IMR-90 (cell line): ENCODE measurements at regions not wholly inside any gene's neighbourhood (a gene's known extent, or its start where the extent isn't known, plus 50 kb on each side); places are given as distances from the start of the nearest gene placed in this dataset.
A peak's percentile ranks its signal among the peaks of the same experiment; 100 is the strongest.

Experiments used
- ATAC-seq: fragments of 200-7000 bp; cut with Tn5 transposase; 2 replicates; pipeline ENCODE4 v1.9.1; 2020; ENCODE audit warnings: low read depth, mild to moderate bottlenecking, moderate library complexity
- BruUV-seq: library from RNA; stranded (reverse); fragments of 400-500 nt; replicated peaks from 2 replicates; lab custom pipeline; 2021; lab: Mats Ljungman, UMichigan
- CTCF ChIA-PET: fragments of 300-600 bp; formaldehyde crosslinking; extraction: SDS; loops from one replicate; lab custom pipeline; 2021; ENCODE audit warnings: antibody characterized with exemption; lab: Yijun Ruan, JAX
- POLR2A ChIA-PET: fragments of 300-600 bp; sonication (Branson Sonifier 250); formaldehyde crosslinking; loops from one replicate; lab custom pipeline; 2022; ENCODE audit warnings: antibody characterized with exemption; ENCODE audit not compliant: unreplicated experiment; lab: Charles Lee
- DNase-seq: peaks from one replicate; pipeline ENCODE4 v3.0.0; 2013
- H2AFZ ChIP-seq: replicated peaks from 2 replicates; pipeline ENCODE3; 2013; ENCODE audit warnings: low read length, mild to moderate bottlenecking; ENCODE audit not compliant: poor library complexity
- H2AK5ac ChIP-seq: 2 replicates; pipeline ENCODE4 v1.6.1; 2013; ENCODE audit warnings: low read depth, low read length, inconsistent platforms
- H2AK9ac ChIP-seq: replicated peaks from 2 replicates; pipeline ENCODE3; 2013; ENCODE audit warnings: mild to moderate bottlenecking, low read depth, low read length, moderate library complexity; ENCODE audit not compliant: poor library complexity
- H2BK120ac ChIP-seq: 2 replicates; pipeline ENCODE4 v1.6.1; 2013; ENCODE audit warnings: low read depth, low read length, inconsistent platforms
- H2BK15ac ChIP-seq: 3 replicates; pipeline ENCODE4 v1.6.1; 2013; ENCODE audit warnings: low read depth, low read length, inconsistent platforms
- H2BK20ac ChIP-seq: 2 replicates; pipeline ENCODE4 v1.6.1; 2013; ENCODE audit warnings: low read depth, mild to moderate bottlenecking, inconsistent platforms, low read length, moderate library complexity
- H2BK5ac ChIP-seq: 2 replicates; pipeline ENCODE4 v1.6.1; 2013; ENCODE audit warnings: mild to moderate bottlenecking, low read depth, low read length, inconsistent platforms; ENCODE audit not compliant: poor library complexity, severe bottlenecking
- H3K14ac ChIP-seq: replicated peaks from 2 replicates; pipeline ENCODE4 v1.6.1; 2013; ENCODE audit warnings: low read depth, low read length, inconsistent platforms
- H3K18ac ChIP-seq: 2 replicates; pipeline ENCODE4 v1.6.1; 2013; ENCODE audit warnings: low read depth, low read length, control low read depth
- H3K23ac ChIP-seq: 2 replicates; pipeline ENCODE4 v1.6.1; 2013; ENCODE audit warnings: low read depth, low read length, inconsistent platforms
- H3K27ac ChIP-seq: 2 replicates; pipeline ENCODE4 v1.5.1; 2013; ENCODE audit warnings: mild to moderate bottlenecking, control low read depth, low read length; ENCODE audit not compliant: insufficient read depth
- H3K27me3 ChIP-seq: 2 replicates; pipeline ENCODE4 v1.6.1; 2013; ENCODE audit warnings: low read length; ENCODE audit not compliant: control insufficient read depth, insufficient read depth
- H3K36me3 ChIP-seq: 2 replicates; pipeline ENCODE4 v1.6.1; 2013; ENCODE audit warnings: low read length, mixed read lengths; ENCODE audit not compliant: control insufficient read depth, insufficient read depth
- H3K4ac ChIP-seq: 2 replicates; pipeline ENCODE4 v1.6.1; 2013; ENCODE audit warnings: low read depth, low read length, inconsistent platforms
- H3K4me1 ChIP-seq: 2 replicates; pipeline ENCODE4 v1.6.1; 2013; ENCODE audit warnings: low read length, mixed read lengths; ENCODE audit not compliant: control insufficient read depth, insufficient read depth
- H3K4me2 ChIP-seq: 2 replicates; pipeline ENCODE4 v1.6.1; 2013; ENCODE audit warnings: low read depth, mild to moderate bottlenecking, control low read depth, low read length, moderate library complexity
- H3K4me3 ChIP-seq: 2 replicates; pipeline ENCODE4 v1.5.1; 2013; ENCODE audit warnings: low read depth, mild to moderate bottlenecking, control low read depth, low read length, moderate library complexity; ENCODE audit not compliant: insufficient read depth
- H3K56ac ChIP-seq: 2 replicates; pipeline ENCODE4 v1.6.1; 2013; ENCODE audit warnings: low read length, inconsistent platforms; ENCODE audit not compliant: insufficient read depth; ENCODE audit errors: extremely low read depth
- H3K79me1 ChIP-seq, 2 experiments: 2 replicates each; pipeline ENCODE4 v1.6.1; 2013; ENCODE audit warnings: low read length in 2 of 2, inconsistent platforms in 1 of 2, low read depth in 1 of 2
- H3K9ac ChIP-seq: 2 replicates; pipeline ENCODE4 v1.6.1; 2013; ENCODE audit warnings: low read depth, low read length, control low read depth
- H3K9me1 ChIP-seq: 2 replicates; pipeline ENCODE4 v1.6.1; 2013; ENCODE audit warnings: low read length, inconsistent platforms; ENCODE audit not compliant: insufficient read depth
- H3K9me3 ChIP-seq: 2 replicates; pipeline ENCODE4 v1.6.1; 2013; ENCODE audit warnings: low read length; ENCODE audit not compliant: control insufficient read depth, insufficient read depth
- H4K20me1 ChIP-seq: 2 replicates; pipeline ENCODE4 v1.6.1; 2013; ENCODE audit warnings: low read length, inconsistent platforms; ENCODE audit not compliant: insufficient read depth
- H4K5ac ChIP-seq: 2 replicates; pipeline ENCODE4 v1.6.1; 2013; ENCODE audit warnings: mild to moderate bottlenecking, low read depth, low read length, control low read depth
- H4K8ac ChIP-seq, 2 experiments: 2 replicates each; pipeline ENCODE4 v1.6.1; 2013; ENCODE audit warnings: low read depth in 2 of 2, low read length in 2 of 2, control low read depth in 1 of 2, inconsistent platforms in 1 of 2
- H4K91ac ChIP-seq: 2 replicates; pipeline ENCODE4 v1.6.1; 2013; ENCODE audit warnings: low read depth, low read length, inconsistent platforms; ENCODE audit not compliant: insufficient read depth
- MAFK ChIP-seq: IDR thresholded peaks from 2 replicates; pipeline ENCODE4 v1.6.1; 2012; ENCODE audit warnings: low read depth, low read length, improper control_type of control experiment
- MXI1 ChIP-seq: IDR thresholded peaks from 2 replicates; pipeline ENCODE4 v1.6.1; 2012; ENCODE audit warnings: low read depth, mild to moderate bottlenecking, low read length, moderate library complexity, borderline replicate concordance
- WGBS, 2 experiments: methylation state at CpG; one replicate each; pipeline versions ENCODE4 v1.1.5 to v1.1.7; 2013; ENCODE audit warnings: missing lambda C conversion rate in 2 of 2; ENCODE audit not compliant: insufficient read length in 1 of 2; ENCODE audit errors: extremely low coverage in 2 of 2; 5-methylcytosine and 5-hydroxymethylcytosine counted together
- dilution Hi-C: fragments of 300-500 bp; cut with HindIII; formaldehyde crosslinking; loops from one replicate; pipeline ENCODE4 v1.14.3; 2018; ENCODE audit warnings: low sequenced_read_pairs; ENCODE audit not compliant: unreplicated experiment
- in situ Hi-C: fragments of 300-500 bp; cut with MboI; formaldehyde crosslinking; loops from 3 replicates; pipeline ENCODE4 v1.14.3; 2019; ENCODE audit warnings: low sequenced_read_pairs, inconsistent platforms, mixed read lengths
- intact Hi-C: fragments of 100-400 bp; cut with micrococcal nuclease; formaldehyde crosslinking; loops from 2 replicates; pipeline ENCODE4 v1.10.0; 2022

- Histone ChIP-seq H3K4me3 (no peak overlapping the region), H3K4me1 (no peaks in the 10 kb centered on the region), H2AK9ac (no peak overlapping the region), H3K27me3 (no peaks in the 10 kb centered on the region), H2BK15ac (no peak overlapping the region), H3K4ac (no peak overlapping the region), H2BK5ac (no peak overlapping the region), H2AK5ac (no peak overlapping the region), H2AFZ (no peak overlapping the region), H3K36me3 (no peaks in the 10 kb centered on the region), H3K14ac (no peak overlapping the region), H3K79me1 (no peaks in the 10 kb centered on the region), H3K56ac (no peak overlapping the region), H2BK120ac (no peak overlapping the region), H3K23ac (no peak overlapping the region), H2BK20ac (no peak overlapping the region), H3K9me1 (no peaks in the 10 kb centered on the region), H4K20me1 (no peaks in the 10 kb centered on the region), H4K91ac (no peak overlapping the region), H4K8ac (no peak overlapping the region), H3K4me2 (no peak overlapping the region), H3K9me3 (no peaks in the 10 kb centered on the region), H3K27ac (no peak overlapping the region), H3K18ac (no peak overlapping the region), H3K9ac (no peak overlapping the region), H4K5ac (no peak overlapping the region)
- BruUV-seq: no TSS peak
- intact Hi-C loops: no loop called here
- dilution Hi-C loops: no loop called here
- DNase-seq (no peak), ATAC-seq (no peak)
- in situ Hi-C loops: no loop called here
- ChIA-PET CTCF (interaction anchor here (1.2 kb wide), 1 partner anchor 18 kb away, joined by 3 read pairs; no protein-coding TSS in a partner anchor), POLR2A (no interaction called here)
- TF ChIP-seq MXI1 (no peak), MAFK (peak; percentile 81)
- no CpG with 5 or more reads among the region's 2 CpGs for WGBS, 2 experiments
These were observed 80.4 kb upstream of the PRKCQ start for GRCh38 chr10:6660460-6660859.
